ENCODE measurements at regions not wholly inside any gene's neighbourhood (a gene's known extent, or its start where the extent isn't known, plus 50 kb on each side); places are given as distances from the start of the nearest gene placed in this dataset.
"Not testable (repeated sequence)": the region's sequence is repeated elsewhere in the genome, so short reads cannot be mapped to it uniquely, and the experiment has no call there.

DNA sequence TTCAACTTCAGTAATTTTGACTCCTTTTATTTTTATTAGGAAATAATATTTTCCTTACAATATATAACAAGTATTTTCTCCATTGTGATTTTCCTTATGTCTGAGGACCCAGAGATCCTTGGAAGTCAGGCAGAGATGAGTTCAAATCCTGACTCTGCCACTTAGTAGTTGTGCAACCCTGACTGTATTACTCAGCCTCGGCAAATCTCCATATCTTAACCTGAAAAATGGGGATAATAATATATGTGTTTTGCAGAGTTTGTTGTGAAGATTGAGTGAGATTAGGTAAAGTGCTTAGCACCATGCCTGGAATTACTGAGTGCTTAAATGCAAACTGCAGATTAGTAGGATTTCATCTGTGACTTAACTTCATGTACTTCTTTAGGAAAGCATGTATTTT, 120.5 kb upstream of the KLF14 start:
- no peak overlapping the region for H3K27ac ChIP-seq
- no peak overlapping the region for H3K4me3 ChIP-seq
- no peak for DNase-seq (ENCODE audit: low spot score in 2 of 2)
- no peaks in the 10 kb centered on the region for H3K4me1 ChIP-seq
- peaks cover 3% of the 10 kb centered on the region for H3K36me3 ChIP-seq
- TF ChIP-seq CTCF (IDR thresholded peaks at IDR 0.05), result no peak
- TF ChIP-seq POLR2A (IDR thresholded peaks at IDR 0.05), result no peak
- no peak for TF ChIP-seq POLR2AphosphoS5 (IDR thresholded peaks at IDR 0.05)
- no peaks in the 10 kb centered on the region for H3K27me3 ChIP-seq
- peaks cover 16 to 30% of the 10 kb centered on the region in 2 donors for H3K9me3 ChIP-seq
- intact Hi-C loops (cut with DNase I; ENCODE audit: low total_unique reads), result no loop called here

GRCh38 chr7:130856866-130857265, 122.9 kb upstream of the KLF14 start:
- TF ChIP-seq POLR2AphosphoS5 (IDR thresholded peaks at IDR 0.05), result no peak
- TF ChIP-seq POLR2A (IDR thresholded peaks at IDR 0.05), result no peak
- no peak for TF ChIP-seq CTCF (IDR thresholded peaks at IDR 0.05)
- H3K27ac ChIP-seq, result no peak overlapping the region
- no peaks in the 10 kb centered on the region for H3K4me1 ChIP-seq
- H3K9me3 ChIP-seq, result peaks cover 24 to 52% of the 10 kb centered on the region in 2 donors
- H3K4me3 ChIP-seq, result no peak overlapping the region
- H3K27me3 ChIP-seq, result no peaks in the 10 kb centered on the region
- intact Hi-C loops (cut with DNase I; ENCODE audit: low total_unique reads), result no loop called here
- no peak for DNase-seq (ENCODE audit: low spot score in 2 of 2)
- peaks cover 3% of the 10 kb centered on the region for H3K36me3 ChIP-seq

DNA sequence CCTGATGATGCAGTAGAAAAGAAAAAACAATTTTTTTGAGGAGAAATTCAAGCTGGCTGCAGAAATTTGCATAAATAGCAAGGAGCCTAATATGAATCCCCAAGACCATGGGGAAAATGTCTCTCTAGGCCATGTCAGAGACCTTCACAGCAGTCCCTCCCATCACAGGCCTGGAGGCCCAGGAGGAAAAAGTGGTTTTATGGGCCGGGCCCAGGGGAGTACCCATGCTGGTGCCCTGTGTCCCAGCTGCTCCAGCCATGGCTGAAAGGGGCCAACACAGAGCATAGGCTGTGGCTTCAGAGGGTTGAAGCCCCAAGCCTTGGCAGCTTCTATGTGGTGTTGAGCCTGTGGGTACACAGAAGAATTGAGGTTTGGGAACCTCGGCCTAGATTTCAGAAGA, 126.8 kb upstream of the KLF14 start:
- H3K9me3 ChIP-seq, result peaks cover 24 to 52% of the 10 kb centered on the region in 2 donors
- H3K27me3 ChIP-seq; H3K4me3 ChIP-seq; DNase-seq (ENCODE audit: low spot score in 2 of 2); H3K27ac ChIP-seq; H3K36me3 ChIP-seq; intact Hi-C loops (cut with DNase I; ENCODE audit: low total_unique reads); H3K4me1 ChIP-seq: not testable (repeated sequence)

DNA sequence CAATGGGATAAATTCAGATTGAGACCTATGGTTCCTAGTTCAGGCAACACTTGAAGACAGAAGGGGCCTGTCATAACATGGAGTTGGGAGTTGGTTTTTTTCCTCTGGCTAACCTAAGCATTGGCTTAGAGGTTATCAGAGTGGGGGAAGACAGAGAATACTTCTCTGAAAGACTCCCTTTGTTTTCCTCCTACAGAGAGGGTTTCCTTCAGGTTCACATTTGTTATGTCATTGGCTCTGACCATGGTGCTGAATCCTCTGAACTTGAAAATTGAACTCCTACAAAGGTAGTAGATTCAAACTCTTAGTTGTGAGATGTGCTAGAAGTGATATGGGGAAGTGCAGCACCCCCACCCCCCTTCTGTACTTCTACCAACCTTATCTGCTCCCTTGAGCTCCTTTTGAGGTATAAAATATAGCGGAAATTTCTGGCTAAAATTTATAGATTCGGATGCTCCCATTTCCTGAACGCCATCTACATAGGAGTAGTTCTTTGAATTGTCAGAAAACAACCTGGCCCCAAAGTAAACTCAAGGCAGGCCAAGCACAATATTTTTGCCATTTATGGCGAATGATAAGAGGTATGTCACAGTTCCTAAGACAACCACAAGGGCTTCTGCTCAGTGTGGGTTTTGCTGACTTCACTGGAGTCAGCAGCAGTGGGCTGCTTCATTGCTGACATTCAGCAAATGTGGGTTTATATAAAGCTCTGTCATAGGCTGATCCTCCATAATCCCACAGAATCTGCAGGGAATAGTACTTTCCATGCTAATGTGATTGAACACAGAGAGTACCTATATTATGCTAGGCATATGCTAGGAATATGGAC, 131.6 kb upstream of the KLF14 start:
- Histone ChIP-seq H3K27ac (no peak overlapping the region), H3K9me3 (peaks cover 8 to 11% of the 10 kb centered on the region in 2 donors), H3K4me1 (no peaks in the 10 kb centered on the region), H3K4me3 (no peak overlapping the region), H3K27me3 (no peaks in the 10 kb centered on the region), H3K36me3 (no peaks in the 10 kb centered on the region)
- TF ChIP-seq POLR2A (IDR thresholded peaks at IDR 0.05) (no peak), CTCF (IDR thresholded peaks at IDR 0.05) (no peak), POLR2AphosphoS5 (IDR thresholded peaks at IDR 0.05) (no peak)
- intact Hi-C loops (cut with DNase I; ENCODE audit: low total_unique reads), result no loop called here
- DNase-seq (ENCODE audit: low spot score in 2 of 2), result no peak

DNA sequence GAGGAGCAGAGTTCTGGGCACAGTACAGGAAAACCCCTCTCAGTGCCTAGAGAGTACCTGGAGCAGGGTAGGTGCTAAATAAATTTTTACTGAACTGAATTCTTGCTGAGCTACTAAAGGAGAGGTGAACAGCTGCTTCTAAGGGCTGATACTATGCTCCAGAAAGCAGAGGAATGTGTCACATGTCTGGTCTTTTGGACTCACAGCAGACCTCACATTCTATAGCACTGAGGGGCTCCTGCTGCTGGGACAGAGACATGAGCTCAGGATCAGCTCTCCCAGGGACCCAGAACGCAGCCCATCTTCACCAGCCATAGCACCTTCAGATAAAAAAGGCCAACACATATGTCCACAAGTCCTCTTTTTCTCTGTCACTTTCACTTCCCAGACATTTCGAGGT, 133.0 kb upstream of the KLF14 start:
- intact Hi-C loops (cut with DNase I; ENCODE audit: low total_unique reads), result no loop called here
- H3K4me1 ChIP-seq, result no peaks in the 10 kb centered on the region
- DNase-seq (ENCODE audit: low spot score in 2 of 2), result no peak
- H3K9me3 ChIP-seq, result no peaks in the 10 kb centered on the region
- H3K27ac ChIP-seq, result peak overlapping the region in 1 of 2 donors; percentile 29
- no peak for TF ChIP-seq POLR2A (IDR thresholded peaks at IDR 0.05)
- TF ChIP-seq POLR2AphosphoS5 (IDR thresholded peaks at IDR 0.05), result no peak
- TF ChIP-seq CTCF (IDR thresholded peaks at IDR 0.05), result no peak
- H3K4me3 ChIP-seq, result no peak overlapping the region
- no peaks in the 10 kb centered on the region for H3K27me3 ChIP-seq
- no peaks in the 10 kb centered on the region for H3K36me3 ChIP-seq
